GM12892 (cell line): ENCODE measurements at regions not wholly inside any gene's neighbourhood (a gene's known extent, or its start where the extent isn't known, plus 50 kb on each side); places are given as distances from the start of the nearest gene placed in this dataset.

ENCODE experiments used
- DNase-seq: peaks from one replicate; pipeline ENCODE4 v3.0.0; 2011; ENCODE audit not compliant: insufficient read length
- FAIRE-seq: peaks from 2 replicates; lab custom pipeline; 2011; peaks lifted over from hg19 to GRCh38; lab: Jason Lieb, UNC
- POLR2A ChIP-seq: IDR thresholded peaks from 2 replicates; pipeline ENCODE4 v1.6.1; 2011; ENCODE audit warnings: low read depth, low read length, control low read depth
- POLR2AphosphoS5 ChIP-seq: IDR thresholded peaks from 2 replicates; pipeline ENCODE4 v1.6.1; 2011; ENCODE audit warnings: low read depth, low read length, control low read depth
- TAF1 ChIP-seq: IDR thresholded peaks from 2 replicates; pipeline ENCODE4 v1.6.1; 2011; ENCODE audit warnings: low read depth, mild to moderate bottlenecking, control low read depth, low read length, borderline replicate concordance

DNA sequence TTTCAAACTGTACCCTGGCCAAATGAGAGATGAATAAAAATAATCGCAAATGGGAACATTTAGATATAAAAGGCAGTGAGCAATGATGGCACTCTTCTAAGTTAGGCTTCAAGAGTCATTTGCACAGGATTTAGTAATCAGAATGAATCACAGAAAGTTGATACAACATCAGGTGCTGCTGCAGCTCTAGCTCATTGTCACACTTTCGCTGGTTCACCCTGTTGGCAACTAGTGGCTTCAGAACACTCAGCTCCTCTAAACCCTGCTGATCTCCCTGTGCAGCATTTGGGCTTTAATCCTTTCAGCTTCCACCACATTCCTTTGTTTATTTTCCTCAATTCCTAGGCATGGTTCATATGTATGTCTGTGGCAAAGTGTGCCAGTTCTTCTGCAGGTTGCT, 2071.2 kb upstream of the CDH6 start:
- no peak for DNase-seq
- FAIRE-seq, result no peak
- no peak for TF ChIP-seq TAF1
- TF ChIP-seq POLR2AphosphoS5, result no peak
- TF ChIP-seq POLR2A, result no peak

DNA sequence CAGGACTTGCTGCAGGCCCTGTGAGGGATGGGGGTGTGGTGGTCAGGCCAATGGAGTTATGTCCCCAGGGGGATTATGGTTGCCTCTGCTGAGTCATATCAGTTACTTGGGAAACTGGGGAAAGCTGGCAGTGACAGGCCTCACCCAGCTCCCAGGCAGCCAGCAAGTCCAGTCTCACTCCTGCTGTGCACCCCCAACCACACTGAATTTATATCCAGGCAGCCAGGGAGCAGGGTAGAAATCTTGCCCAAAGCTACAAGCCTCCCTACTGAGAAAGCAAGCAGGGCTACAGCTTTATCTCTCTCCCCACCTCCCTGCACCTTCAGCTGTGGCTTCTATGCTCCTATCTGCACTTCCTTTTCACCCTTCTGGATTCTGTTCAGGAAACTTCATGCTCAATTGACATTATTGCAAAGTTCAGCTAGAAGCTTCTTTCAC, 2076.0 kb upstream of the CDH9 start:
- TF ChIP-seq POLR2AphosphoS5, result no peak
- no peak for TF ChIP-seq TAF1
- no peak for TF ChIP-seq POLR2A
- DNase-seq (no peak), FAIRE-seq (no peak)

DNA sequence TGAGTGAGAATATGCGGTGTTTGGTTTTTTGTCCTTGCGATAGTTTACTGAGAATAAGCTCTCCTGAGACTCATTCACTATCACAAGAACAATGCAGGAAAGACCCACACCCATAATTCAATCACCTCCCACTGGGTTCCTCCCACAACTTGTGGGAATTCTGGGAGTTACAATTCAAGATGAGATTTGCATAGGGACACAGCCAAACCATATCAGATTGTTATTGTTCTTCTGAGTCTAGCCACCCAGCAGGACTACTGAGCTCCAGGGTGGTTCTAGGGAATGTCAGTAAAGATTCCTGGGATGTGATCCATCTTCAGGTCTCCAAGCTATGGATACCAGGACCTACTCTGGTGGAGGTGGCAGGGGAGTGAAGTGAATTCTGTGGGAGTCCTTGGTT, 2075.1 kb upstream of the CDH9 start:
- FAIRE-seq, result no peak
- no peak for DNase-seq
- TF ChIP-seq POLR2AphosphoS5 (no peak), TAF1 (no peak), POLR2A (no peak)

DNA sequence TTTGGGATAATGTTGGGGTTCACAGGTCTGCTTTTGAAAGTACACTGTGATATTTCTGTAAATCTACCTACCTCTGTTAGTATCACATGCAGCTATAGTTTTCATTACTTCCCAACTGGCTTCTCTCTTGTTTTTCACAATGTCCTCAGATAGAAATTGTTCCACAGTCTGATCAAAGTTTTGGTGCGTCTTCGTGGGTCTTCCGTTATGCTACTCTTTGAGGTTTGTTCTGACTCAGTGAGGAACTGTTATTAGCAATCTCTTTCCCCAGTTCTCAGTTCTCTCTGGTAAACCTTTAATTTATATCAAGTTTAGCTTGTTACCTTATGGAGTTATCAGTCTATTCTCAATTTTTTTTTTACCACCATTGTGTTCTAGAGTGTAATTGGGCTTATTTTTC, 2061.2 kb upstream of the CDH9 start:
- DNase-seq (no peak), FAIRE-seq (no peak)
- no peak for TF ChIP-seq TAF1
- TF ChIP-seq POLR2A, result no peak
- no peak for TF ChIP-seq POLR2AphosphoS5

DNA sequence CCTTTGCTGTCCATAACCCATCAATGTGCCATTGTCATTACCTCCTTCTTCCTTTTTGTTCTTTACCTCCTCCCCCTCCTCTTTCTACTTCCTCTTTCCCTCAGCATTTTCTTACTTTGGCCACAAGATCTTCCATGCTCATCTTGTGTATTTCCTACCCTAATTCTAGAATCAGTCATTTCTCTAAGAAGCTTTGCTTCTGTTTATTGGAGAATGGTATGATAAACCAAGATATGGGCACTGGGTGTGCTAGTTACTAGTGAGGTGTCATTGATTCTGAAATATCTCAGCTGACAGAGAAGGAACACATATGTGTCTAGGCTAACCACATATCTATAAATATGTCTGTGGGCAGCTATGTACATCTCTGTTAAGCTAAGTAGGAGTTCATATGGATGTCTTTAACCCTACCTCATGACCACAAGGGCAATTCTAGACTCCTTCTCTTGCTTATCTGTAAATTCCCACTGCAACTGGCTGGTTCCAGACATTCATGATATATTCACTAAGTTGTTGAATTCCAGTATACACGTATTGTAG, 2051.3 kb upstream of the CDH9 start:
- no peak for DNase-seq
- FAIRE-seq, result no peak
- no peak for TF ChIP-seq POLR2AphosphoS5

DNA sequence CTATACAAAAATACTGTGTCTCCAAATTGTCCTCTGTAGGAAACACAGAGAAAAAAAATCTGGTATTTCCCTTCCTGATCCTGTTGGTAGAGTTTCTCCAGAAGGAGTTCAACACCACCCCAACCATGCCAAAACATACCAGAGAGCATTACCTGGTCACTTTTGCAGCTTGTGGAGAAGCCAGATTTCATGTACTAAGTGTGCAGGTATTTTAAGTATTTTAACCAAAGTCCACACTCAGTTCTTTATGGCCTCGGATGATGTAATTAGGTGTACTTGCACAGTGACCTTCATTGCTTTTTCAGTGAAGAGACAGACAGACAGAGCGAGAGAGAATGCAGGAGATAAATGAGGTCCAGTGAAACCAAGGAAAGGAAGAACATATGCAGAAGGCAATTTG, 2046.8 kb upstream of the CDH9 start:
- TF ChIP-seq POLR2A (no peak), TAF1 (no peak), POLR2AphosphoS5 (no peak)
- DNase-seq (no peak), FAIRE-seq (no peak)

DNA sequence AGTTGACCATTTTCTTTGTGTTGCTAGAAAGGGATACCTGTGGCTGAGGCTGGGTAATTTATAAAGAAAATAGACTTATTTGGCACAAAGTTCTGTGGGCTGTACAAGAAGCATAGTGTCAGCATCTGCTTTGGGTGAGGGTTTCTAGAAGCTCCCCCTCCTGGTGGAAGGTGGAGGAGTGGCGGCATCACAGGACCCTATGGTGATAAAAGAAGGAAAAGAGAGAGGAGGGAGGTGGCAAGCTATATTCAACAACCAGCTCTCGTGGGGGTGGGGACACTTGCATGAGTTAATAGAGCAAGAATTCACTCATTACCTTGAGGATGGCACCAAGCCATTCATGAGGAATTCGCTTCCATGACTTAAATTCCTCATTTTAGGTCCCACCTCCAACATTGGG, 2041.4 kb upstream of the CDH9 start:
- TF ChIP-seq POLR2A (no peak), POLR2AphosphoS5 (no peak), TAF1 (no peak)
- FAIRE-seq (no peak), DNase-seq (no peak)

DNA sequence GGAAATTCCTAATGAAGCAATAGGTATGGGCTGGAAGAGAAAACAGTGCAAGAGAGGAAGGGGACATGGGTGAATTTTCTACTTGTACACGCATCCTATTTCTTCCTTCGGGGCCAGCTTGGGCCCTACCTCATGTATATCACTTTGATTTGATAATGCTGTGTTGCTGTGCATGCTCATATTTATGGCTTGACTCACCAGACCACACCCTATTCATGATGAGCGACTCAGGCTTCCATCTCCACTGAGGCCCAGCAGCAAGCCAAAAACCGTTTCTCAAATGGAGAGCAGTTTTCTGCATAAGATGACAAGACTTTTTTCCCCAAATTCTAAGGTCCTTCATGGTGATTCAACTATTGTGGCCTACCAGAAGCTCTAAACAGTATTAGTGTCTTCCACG, 2039.1 kb upstream of the CDH9 start:
- no peak for TF ChIP-seq POLR2AphosphoS5
- no peak for TF ChIP-seq TAF1
- no peak for TF ChIP-seq POLR2A
- no peak for FAIRE-seq
- DNase-seq, result no peak

DNA sequence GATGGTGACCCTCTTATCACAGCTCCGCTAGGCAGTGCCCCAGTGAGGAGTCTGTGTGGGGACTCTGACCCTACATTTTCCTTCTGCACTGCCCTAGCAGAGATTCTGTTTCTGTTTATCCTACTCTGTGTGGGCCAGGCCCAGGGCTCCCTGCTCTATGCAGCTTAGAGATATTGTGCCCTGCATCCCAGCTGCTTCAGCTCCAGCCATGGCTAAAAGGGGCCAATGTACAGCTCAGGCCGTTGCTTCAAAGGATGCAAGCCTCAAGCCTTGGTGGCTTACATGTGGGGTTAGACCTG, 2030.7 kb upstream of the CDH9 start:
- TF ChIP-seq POLR2AphosphoS5 (no peak), POLR2A (no peak), TAF1 (no peak)
- DNase-seq (no peak), FAIRE-seq (no peak)

DNA sequence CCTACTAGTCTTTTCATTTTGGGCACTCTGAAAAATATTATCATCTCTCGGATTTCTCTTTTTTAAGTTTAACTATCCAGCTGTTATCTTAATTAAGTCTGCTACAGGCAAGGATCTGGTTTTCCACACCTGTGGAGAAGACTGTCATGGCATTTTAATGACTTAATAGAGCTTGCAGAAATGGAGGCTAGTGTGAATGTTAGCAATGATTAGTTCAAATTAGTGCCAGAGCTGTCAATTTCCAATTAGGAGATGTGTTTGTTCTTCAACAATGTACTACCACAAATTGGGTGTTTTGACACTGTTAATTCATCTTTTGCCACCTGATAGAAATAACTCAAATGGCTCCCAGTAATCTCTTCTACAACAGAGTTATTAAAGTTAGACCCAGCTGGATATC, 2023.0 kb upstream of the CDH9 start:
- TF ChIP-seq TAF1 (no peak), POLR2AphosphoS5 (no peak), POLR2A (no peak)
- FAIRE-seq, result no peak

DNA sequence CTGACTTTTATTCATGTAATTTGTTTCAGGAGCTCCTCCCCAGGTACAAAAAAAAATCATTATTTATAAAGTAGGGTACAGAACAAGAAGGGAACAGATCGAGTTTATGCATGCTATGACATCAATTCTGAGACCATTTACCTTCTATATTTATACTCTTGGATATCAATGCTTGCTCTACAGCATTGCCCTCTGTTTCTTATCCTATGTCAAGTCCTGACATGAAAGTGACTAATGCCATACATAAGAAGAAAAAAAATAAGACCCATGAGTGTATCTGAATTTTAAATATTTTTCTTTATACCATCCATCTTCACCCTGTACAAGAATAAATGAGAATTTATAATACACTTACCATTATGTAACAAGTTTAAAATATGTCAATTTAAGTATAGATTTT, 2016.3 kb upstream of the CDH9 start:
- TF ChIP-seq POLR2A, result no peak
- no peak for TF ChIP-seq POLR2AphosphoS5
- TF ChIP-seq TAF1, result no peak
- DNase-seq (no peak), FAIRE-seq (no peak)

More for the DNA sequence above, 2023.0 kb upstream of the CDH9 start:
- no peak for DNase-seq

DNA sequence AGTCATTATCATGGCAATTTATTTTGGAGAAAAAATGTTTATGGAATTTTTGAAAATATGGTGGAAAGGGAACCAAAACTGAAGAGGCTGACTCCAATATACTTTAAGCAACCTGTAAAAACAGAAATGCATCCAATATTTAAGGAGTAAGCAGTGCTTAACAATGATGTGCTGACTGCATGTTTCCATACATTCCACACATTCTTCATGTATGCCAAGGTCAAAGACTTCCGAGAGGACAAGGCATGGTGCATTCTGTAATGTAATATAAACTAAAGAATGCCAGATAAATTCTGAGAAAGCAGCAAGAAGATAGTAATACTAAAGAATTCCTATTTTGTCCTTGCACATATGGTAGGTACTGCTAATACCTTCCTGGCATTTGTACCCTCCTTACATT, 2015.9 kb upstream of the CDH9 start:
- DNase-seq, result no peak
- no peak for FAIRE-seq
- TF ChIP-seq POLR2AphosphoS5, result no peak
- no peak for TF ChIP-seq TAF1
- no peak for TF ChIP-seq POLR2A

DNA sequence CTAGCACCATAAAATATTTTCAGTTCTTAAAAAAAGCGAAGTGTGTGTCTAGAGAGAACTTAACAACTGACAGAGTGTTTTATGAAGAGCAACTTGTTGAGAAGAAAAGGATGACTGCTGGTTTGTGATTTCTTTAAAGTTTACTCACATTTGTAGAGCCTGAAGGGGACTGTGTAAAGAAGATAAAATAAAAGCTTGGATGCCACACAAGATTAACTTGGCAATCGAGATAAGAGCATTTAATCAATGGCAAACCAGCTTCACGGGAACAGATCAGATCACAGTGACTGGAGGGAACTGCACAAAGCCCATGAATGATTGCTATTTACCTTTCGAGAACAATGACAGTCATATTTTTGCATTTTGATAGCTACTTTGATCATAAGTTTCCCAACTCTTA, 2013.1 kb upstream of the CDH9 start:
- no peak for FAIRE-seq
- TF ChIP-seq POLR2AphosphoS5 (no peak), TAF1 (no peak), POLR2A (no peak)
- no peak for DNase-seq
